ENCODE measurements at regions not wholly inside any gene's neighbourhood (a gene's known extent, or its start where the extent isn't known, plus 50 kb on each side); places are given as distances from the start of the nearest gene placed in this dataset.

DNA sequence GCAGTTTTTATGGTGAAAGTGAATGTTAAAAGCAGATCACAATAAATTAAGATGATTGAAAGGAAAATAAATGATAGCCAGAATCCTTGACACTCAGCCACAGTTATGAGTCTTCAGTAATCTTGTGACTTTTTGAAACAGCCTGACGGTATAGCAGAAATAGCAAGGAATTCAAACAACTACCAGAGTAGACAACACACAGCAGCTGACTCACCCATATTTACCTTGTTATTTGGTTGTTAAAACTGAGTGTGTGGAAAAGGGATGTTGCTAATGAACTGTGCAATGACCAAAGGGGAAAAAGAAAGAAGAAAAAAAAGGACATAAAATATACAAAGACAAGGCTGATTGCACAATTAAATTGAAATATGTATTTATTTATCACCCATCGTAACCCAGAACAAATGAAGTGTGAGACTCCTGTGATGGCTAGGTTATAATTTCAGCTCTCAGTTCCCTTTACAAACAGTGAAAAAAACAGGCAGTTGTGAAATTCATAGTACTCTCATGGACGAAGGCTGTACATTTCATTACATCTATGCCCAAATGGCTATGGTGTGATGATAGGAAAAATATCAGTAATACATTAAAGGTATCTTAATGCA, 1023.0 kb upstream of the SORCS1 start:
- no peaks in the 10 kb centered on the region for H3K27me3 Mint-ChIP-seq (ENCODE audit: unreplicated experiment)

DNA sequence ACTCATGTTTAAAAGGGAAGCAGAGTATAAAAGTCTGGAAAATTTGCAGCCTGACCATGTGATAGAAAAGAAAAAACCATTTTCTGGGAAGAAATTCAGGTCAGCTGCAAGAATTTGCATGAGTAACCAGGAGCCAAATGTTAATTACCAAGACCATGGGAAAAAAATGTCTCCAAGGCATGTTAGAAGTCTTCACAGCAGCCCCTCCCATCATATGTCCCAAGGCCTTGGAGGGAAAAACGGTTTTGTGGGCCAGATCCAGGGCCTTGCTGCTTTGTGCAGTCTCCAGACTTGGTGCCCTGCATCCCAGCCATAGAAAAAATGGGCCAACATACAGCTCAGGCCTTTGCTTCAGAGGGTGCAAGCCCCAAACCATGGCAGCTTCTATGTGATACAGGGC, 1019.6 kb upstream of the SORCS1 start:
- Mint-ChIP-seq H3K36me3 (ENCODE audit: low read depth, unreplicated experiment) (no peaks in the 10 kb centered on the region), H3K27ac (ENCODE audit: unreplicated experiment) (no peak overlapping the region), H3K27me3 (ENCODE audit: unreplicated experiment) (no peaks in the 10 kb centered on the region), H3K9me3 (ENCODE audit: unreplicated experiment) (no peaks in the 10 kb centered on the region), H3K4me1 (ENCODE audit: unreplicated experiment) (peaks cover 4% of the 10 kb centered on the region), H3K4me3 (ENCODE audit: unreplicated experiment) (no peak overlapping the region)
- TF ChIP-seq, protein P1, sequence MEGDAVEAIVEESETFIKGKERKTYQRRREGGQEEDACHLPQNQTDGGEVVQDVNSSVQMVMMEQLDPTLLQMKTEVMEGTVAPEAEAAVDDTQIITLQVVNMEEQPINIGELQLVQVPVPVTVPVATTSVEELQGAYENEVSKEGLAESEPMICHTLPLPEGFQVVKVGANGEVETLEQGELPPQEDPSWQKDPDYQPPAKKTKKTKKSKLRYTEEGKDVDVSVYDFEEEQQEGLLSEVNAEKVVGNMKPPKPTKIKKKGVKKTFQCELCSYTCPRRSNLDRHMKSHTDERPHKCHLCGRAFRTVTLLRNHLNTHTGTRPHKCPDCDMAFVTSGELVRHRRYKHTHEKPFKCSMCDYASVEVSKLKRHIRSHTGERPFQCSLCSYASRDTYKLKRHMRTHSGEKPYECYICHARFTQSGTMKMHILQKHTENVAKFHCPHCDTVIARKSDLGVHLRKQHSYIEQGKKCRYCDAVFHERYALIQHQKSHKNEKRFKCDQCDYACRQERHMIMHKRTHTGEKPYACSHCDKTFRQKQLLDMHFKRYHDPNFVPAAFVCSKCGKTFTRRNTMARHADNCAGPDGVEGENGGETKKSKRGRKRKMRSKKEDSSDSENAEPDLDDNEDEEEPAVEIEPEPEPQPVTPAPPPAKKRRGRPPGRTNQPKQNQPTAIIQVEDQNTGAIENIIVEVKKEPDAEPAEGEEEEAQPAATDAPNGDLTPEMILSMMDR (IDR thresholded peaks at IDR 0.05; ENCODE audit: unreplicated experiment): no peak
- DNase-seq (ENCODE audit: low spot score): no peak

More for the DNA sequence above, 1023.0 kb upstream of the SORCS1 start:
- Mint-ChIP-seq H3K4me1 (ENCODE audit: unreplicated experiment) (no peaks in the 10 kb centered on the region), H3K9me3 (ENCODE audit: unreplicated experiment) (no peaks in the 10 kb centered on the region), H3K4me3 (ENCODE audit: unreplicated experiment) (no peak overlapping the region), H3K36me3 (ENCODE audit: low read depth, unreplicated experiment) (no peaks in the 10 kb centered on the region), H3K27ac (ENCODE audit: unreplicated experiment) (no peak overlapping the region)
- TF ChIP-seq, protein P1 (IDR thresholded peaks at IDR 0.05; ENCODE audit: unreplicated experiment): no peak
- DNase-seq (ENCODE audit: low spot score): no peak

DNA sequence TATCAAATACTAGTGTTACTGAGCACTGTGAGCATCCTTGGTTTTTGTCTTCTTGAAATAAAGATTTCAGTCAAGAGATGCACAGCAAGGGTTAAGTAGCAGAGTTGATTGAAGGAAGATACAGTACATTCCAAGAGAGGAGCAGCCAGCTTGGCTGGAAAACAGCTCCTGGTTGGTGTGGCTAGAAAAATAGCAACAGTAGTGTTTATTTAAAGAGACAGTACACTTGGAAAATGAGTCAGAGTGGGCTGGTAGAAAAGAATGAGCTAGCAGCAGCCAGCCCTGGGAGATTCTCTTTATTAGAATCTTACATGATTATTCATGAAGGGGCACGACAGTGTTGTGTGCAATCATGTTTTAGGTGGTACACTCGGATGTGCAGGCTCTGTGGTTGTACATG, 1016.4 kb upstream of the SORCS1 start:
- H3K27ac Mint-ChIP-seq (ENCODE audit: unreplicated experiment): no peak overlapping the region
- H3K9me3 Mint-ChIP-seq (ENCODE audit: unreplicated experiment): no peaks in the 10 kb centered on the region
- no peaks in the 10 kb centered on the region for H3K36me3 Mint-ChIP-seq (ENCODE audit: low read depth, unreplicated experiment)
- H3K27me3 Mint-ChIP-seq (ENCODE audit: unreplicated experiment): no peaks in the 10 kb centered on the region
- no peak overlapping the region for H3K4me3 Mint-ChIP-seq (ENCODE audit: unreplicated experiment)
- peaks cover 6% of the 10 kb centered on the region for H3K4me1 Mint-ChIP-seq (ENCODE audit: unreplicated experiment)
- TF ChIP-seq, protein P1 (IDR thresholded peaks at IDR 0.05; ENCODE audit: unreplicated experiment): no peak
- DNase-seq (ENCODE audit: low spot score): no peak

DNA sequence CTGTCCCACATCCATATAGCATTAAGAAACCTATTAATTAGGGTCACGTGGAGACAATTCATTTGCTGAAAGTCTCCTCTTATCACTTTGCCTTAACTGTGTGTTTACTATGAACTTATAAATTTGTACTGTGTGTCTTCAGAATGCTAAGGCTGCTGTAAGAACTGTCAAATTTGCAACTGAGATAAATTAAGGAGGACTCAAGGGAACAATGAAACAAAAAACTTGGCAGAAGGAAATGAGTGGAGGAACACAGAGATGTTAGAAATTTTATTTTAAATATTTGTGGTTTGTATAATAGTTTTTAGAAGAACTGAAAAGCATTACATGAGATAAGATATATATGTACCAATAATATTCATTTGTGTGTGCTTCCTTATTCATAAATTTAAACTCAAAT, 1005.3 kb upstream of the SORCS1 start:
- DNase-seq (ENCODE audit: low spot score): no peak
- Mint-ChIP-seq H3K9me3 (ENCODE audit: unreplicated experiment) (no peaks in the 10 kb centered on the region), H3K4me1 (ENCODE audit: unreplicated experiment) (no peaks in the 10 kb centered on the region), H3K4me3 (ENCODE audit: unreplicated experiment) (no peak overlapping the region), H3K27me3 (ENCODE audit: unreplicated experiment) (no peaks in the 10 kb centered on the region), H3K27ac (ENCODE audit: unreplicated experiment) (no peak overlapping the region), H3K36me3 (ENCODE audit: low read depth, unreplicated experiment) (no peaks in the 10 kb centered on the region)
- TF ChIP-seq, protein P1 (IDR thresholded peaks at IDR 0.05; ENCODE audit: unreplicated experiment): no peak

DNA sequence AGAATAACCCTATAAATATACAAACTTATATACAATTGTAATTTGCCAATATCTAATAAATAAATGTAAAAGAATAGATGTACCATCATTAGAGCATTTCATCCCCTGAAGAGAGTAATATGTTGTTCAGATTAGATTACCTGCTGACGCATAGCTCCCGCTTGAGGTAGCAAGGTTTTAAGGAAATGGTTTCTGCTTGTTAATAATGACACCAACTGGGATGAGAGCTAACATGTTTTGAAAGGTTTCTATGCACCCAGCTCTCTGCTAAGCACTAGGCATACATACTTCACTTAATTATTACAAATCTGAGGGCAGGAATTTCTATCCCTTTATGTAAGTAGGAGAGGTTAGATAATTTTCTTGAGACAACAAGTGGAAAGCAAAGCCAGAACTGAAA, 1003.3 kb upstream of the SORCS1 start:
- no peak for DNase-seq (ENCODE audit: low spot score)
- H3K4me1 Mint-ChIP-seq (ENCODE audit: unreplicated experiment): no peaks in the 10 kb centered on the region
- no peaks in the 10 kb centered on the region for H3K27me3 Mint-ChIP-seq (ENCODE audit: unreplicated experiment)
- TF ChIP-seq, protein P1 (IDR thresholded peaks at IDR 0.05; ENCODE audit: unreplicated experiment): no peak
- H3K9me3 Mint-ChIP-seq (ENCODE audit: unreplicated experiment): no peaks in the 10 kb centered on the region
- no peak overlapping the region for H3K4me3 Mint-ChIP-seq (ENCODE audit: unreplicated experiment)
- no peaks in the 10 kb centered on the region for H3K36me3 Mint-ChIP-seq (ENCODE audit: low read depth, unreplicated experiment)
- H3K27ac Mint-ChIP-seq (ENCODE audit: unreplicated experiment): no peak overlapping the region

Data from endothelial cell (in vitro differentiated cells).